Left lung (tissue), 4 donors: ENCODE measurements at regions not wholly inside any gene's neighbourhood (a gene's known extent, or its start where the extent isn't known, plus 50 kb on each side); places are given as distances from the start of the nearest gene placed in this dataset.

Experiments
- ATAC-seq: fragments of 200-7000 bp; cut with Tn5 transposase; one replicate; pipeline ENCODE4 v1.9.1; 2020; ENCODE audit warnings: moderate library complexity
- DNase-seq, 4 donors: peaks; one replicate each; pipeline ENCODE4 v3.0.0-alpha.2; 2013 to 2020
- H3K27ac ChIP-seq, 2 donors: fragments of 200-600 bp; sonication (generic) in 1 of 2; one replicate each; pipeline versions ENCODE4 v1.5.0 to v1.8.0; 2020 to 2021
- H3K27me3 ChIP-seq, 2 donors: fragments of 200-600 bp; sonication (generic) in 1 of 2; one replicate each; pipeline versions ENCODE4 v1.5.0 to v1.8.0; 2020 to 2021
- H3K36me3 ChIP-seq, 2 donors: fragments of 200-600 bp; sonication (generic) in 1 of 2; one replicate each; pipeline versions ENCODE4 v1.5.0 to v1.8.0; 2020 to 2021
- H3K4me1 ChIP-seq, 2 donors: fragments of 200-600 bp; one replicate each; pipeline ENCODE4 v1.8.0; 2021
- H3K4me3 ChIP-seq, 2 donors: fragments of 200-600 bp; sonication (generic) in 1 of 2; one replicate each; pipeline versions ENCODE4 v1.5.0 to v1.8.0; 2020 to 2021; ENCODE audit warnings: mild to moderate bottlenecking in 1 of 2
- H3K9me3 ChIP-seq, 2 donors: fragments of 200-600 bp; sonication (generic) in 1 of 2; one replicate each; pipeline versions ENCODE4 v1.5.0 to v1.8.0; 2020 to 2021
- intact Hi-C, 2 donors: fragments of 100-400 bp; cut with DNase I; formaldehyde crosslinking; loops; one replicate each; pipeline versions ENCODE4 v1.11.2 to v1.14.2; 2022
- TF ChIP-seq, protein P1 (sequence below), 2 donors: fragments of 200-600 bp; sonication (generic) in 1 of 2; IDR thresholded peaks; one replicate each; pipeline versions ENCODE4 v1.5.0 to v1.8.0; 2021; ENCODE audit warnings: antibody characterized with exemption in 2 of 2
- donor health status: DM: no; HTN: yes; CAD: no.
- donor health status: DM: no; HTN: no; CAD: no.

- DNase-seq (no peak), ATAC-seq (no peak)
- H3K36me3 ChIP-seq = no peaks in the 10 kb centered on the region
- intact Hi-C loops = no loop called here
- H3K4me3 ChIP-seq = no peak overlapping the region
- H3K4me1 ChIP-seq = peaks cover 0 to 11% of the 10 kb centered on the region in 2 donors
- H3K9me3 ChIP-seq = no peaks in the 10 kb centered on the region
- H3K27ac ChIP-seq = no peak overlapping the region
- TF ChIP-seq, protein P1, sequence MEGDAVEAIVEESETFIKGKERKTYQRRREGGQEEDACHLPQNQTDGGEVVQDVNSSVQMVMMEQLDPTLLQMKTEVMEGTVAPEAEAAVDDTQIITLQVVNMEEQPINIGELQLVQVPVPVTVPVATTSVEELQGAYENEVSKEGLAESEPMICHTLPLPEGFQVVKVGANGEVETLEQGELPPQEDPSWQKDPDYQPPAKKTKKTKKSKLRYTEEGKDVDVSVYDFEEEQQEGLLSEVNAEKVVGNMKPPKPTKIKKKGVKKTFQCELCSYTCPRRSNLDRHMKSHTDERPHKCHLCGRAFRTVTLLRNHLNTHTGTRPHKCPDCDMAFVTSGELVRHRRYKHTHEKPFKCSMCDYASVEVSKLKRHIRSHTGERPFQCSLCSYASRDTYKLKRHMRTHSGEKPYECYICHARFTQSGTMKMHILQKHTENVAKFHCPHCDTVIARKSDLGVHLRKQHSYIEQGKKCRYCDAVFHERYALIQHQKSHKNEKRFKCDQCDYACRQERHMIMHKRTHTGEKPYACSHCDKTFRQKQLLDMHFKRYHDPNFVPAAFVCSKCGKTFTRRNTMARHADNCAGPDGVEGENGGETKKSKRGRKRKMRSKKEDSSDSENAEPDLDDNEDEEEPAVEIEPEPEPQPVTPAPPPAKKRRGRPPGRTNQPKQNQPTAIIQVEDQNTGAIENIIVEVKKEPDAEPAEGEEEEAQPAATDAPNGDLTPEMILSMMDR (IDR thresholded peaks at IDR 0.05) = no peak
- H3K27me3 ChIP-seq = peaks cover 0 to 10% of the 10 kb centered on the region in 2 donors
These were observed 120.9 kb upstream of the ZNF217 start for GRCh38 chr20:53714524-53714923.

DNA sequence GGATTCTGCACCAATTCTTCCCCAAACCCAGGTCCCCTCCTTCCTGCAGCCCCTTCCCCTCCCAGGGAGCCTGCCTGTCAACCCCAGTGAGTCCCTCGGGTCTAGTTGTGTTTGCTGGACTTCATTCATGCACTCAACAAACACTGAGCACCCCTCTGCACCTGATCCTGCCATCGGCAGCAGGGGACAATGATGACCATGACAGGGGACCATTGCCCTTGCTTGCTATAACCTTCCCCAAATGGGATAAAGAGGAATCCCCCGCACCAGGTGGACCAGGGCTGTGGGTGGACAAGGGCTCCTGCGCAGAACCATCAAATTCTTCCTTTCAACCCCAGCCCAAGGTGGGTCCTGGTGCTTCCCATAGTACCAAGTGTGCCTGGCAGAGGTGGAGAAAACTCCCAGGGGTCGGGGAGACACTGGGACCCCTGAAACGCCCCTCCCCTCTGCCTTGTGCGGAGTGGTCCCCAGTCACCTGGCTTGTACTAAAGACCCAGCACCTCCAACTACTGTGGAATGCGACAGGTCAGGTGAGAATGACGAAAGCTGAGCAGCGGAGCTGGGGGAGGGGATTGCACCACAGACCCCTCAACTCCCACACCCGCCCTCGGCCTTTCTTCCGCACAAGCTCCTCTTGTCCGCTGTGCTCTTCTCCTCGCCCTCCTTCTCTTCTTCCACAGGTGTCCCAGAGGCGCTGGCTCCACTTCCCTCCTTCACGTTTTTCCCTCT lies 119.9 kb upstream of the ZNF217 start:
- TF ChIP-seq, protein P1 (IDR thresholded peaks at IDR 0.05) = no peak
- DNase-seq (no peak), ATAC-seq (no peak)
- no peak overlapping the region for H3K4me3 ChIP-seq
- peaks cover 0 to 10% of the 10 kb centered on the region in 2 donors for H3K27me3 ChIP-seq
- no peaks in the 10 kb centered on the region for H3K9me3 ChIP-seq
- H3K27ac ChIP-seq = no peak overlapping the region
- H3K36me3 ChIP-seq = no peaks in the 10 kb centered on the region
- intact Hi-C loops = no loop called here
- H3K4me1 ChIP-seq = peaks cover 0 to 11% of the 10 kb centered on the region in 2 donors

DNA sequence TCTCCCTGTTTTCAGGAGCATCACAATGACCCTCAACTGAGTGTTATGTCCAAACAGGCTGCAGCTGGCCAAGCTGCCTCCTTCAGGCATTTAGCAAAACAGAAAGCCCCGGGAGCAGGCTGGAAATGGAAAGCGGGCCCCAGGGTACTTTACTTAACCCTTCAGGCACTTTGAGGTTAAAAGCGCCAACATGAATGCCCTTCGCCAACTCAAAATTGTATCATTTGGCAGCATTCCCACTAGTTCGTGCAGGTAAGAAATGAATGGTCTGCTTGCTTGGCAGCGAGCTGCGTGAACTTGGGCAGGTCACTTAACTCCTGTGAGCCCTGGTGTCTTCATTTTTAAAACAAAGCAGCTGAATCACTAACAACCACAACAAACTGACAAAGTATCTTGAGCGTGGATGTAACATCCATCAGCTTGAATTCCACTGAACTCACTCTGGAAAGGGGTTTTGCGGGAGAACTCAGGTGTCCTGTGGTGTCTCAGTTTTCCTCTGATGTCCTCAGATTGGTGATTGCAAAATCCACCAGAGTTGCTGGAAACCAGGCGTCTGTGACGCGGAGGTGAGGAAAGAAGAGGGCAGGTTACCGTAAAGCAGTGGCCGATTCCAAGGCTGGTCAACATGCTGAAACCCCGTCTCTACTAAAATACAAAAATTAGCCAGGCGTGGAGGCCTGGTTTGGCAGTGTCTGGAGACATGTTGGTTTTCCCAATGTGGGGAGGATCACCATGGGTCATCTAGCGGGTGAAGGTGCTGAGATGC lies 118.8 kb upstream of the ZNF217 start:
- TF ChIP-seq, protein P1 (IDR thresholded peaks at IDR 0.05) = no peak
- no peak overlapping the region for H3K27ac ChIP-seq
- ATAC-seq (no peak), DNase-seq (no peak)
- intact Hi-C loops = no loop called here
- H3K4me1 ChIP-seq = peaks cover 0 to 17% of the 10 kb centered on the region in 2 donors
- no peaks in the 10 kb centered on the region for H3K9me3 ChIP-seq
- H3K27me3 ChIP-seq = peaks cover 0 to 10% of the 10 kb centered on the region in 2 donors
- H3K36me3 ChIP-seq = no peaks in the 10 kb centered on the region
- no peak overlapping the region for H3K4me3 ChIP-seq

GRCh38 chr20:53711333-53712211 lies 117.9 kb upstream of the ZNF217 start:
- TF ChIP-seq, protein P1 (IDR thresholded peaks at IDR 0.05) = no peak
- intact Hi-C loops = no loop called here
- no peak for ATAC-seq
- no peaks in the 10 kb centered on the region for H3K36me3 ChIP-seq
- DNase-seq = no peak
- peaks cover 0 to 10% of the 10 kb centered on the region in 2 donors for H3K27me3 ChIP-seq
- H3K9me3 ChIP-seq = no peaks in the 10 kb centered on the region
- H3K4me3 ChIP-seq = no peak overlapping the region
- no peak overlapping the region for H3K27ac ChIP-seq
- peaks cover 0 to 20% of the 10 kb centered on the region in 2 donors for H3K4me1 ChIP-seq
